ENCODE measurements at regions not wholly inside any gene's neighbourhood (a gene's known extent, or its start where the extent isn't known, plus 50 kb on each side); places are given as distances from the start of the nearest gene placed in this dataset.
"Not testable (repeated sequence)": the region's sequence is repeated elsewhere in the genome, so short reads cannot be mapped to it uniquely, and the experiment has no call there.

GRCh38 chr22:26766510-26767350 lies 109.3 kb downstream of the MIAT start:
- no peak overlapping the region for H3K4me3 ChIP-seq (ENCODE audit: low read depth, low read length)
- DNase-seq (ENCODE audit: low read depth) = no peak
- TF ChIP-seq MYC (IDR thresholded peaks at IDR 0.05; ENCODE audit: low read depth, low read length) (no peak), MAX (IDR thresholded peaks at IDR 0.05; ENCODE audit: low read depth, low read length) (no peak), POLR2A (IDR thresholded peaks at IDR 0.05; ENCODE audit: extremely low read depth, insufficient read length) (no peak), CTCF (IDR thresholded peaks at IDR 0.05; ENCODE audit: low read depth, low read length) (no peak)

GRCh38 chr22:26767351-26768155 lies 110.2 kb downstream of the MIAT start:
- no peak overlapping the region for H3K4me3 ChIP-seq (ENCODE audit: low read depth, low read length)
- no peak for TF ChIP-seq MAX (IDR thresholded peaks at IDR 0.05; ENCODE audit: low read depth, low read length)
- no peak for DNase-seq (ENCODE audit: low read depth)

- no peak for DNase-seq (ENCODE audit: low read depth)
- no peak overlapping the region for H3K4me3 ChIP-seq (ENCODE audit: low read depth, low read length)
- no peak for TF ChIP-seq MYC (IDR thresholded peaks at IDR 0.05; ENCODE audit: low read depth, low read length)
- no peak for TF ChIP-seq CTCF (IDR thresholded peaks at IDR 0.05; ENCODE audit: low read depth, low read length)
- no peak for TF ChIP-seq MAX (IDR thresholded peaks at IDR 0.05; ENCODE audit: low read depth, low read length)
- TF ChIP-seq POLR2A (IDR thresholded peaks at IDR 0.05; ENCODE audit: extremely low read depth, insufficient read length) = no peak
Measured at GRCh38 chr22:26768156-26768515, 110.7 kb downstream of the MIAT start.

- H3K4me3 ChIP-seq (ENCODE audit: low read depth, low read length) = no peak overlapping the region
- TF ChIP-seq POLR2A (IDR thresholded peaks at IDR 0.05; ENCODE audit: extremely low read depth, insufficient read length) (no peak), MAX (IDR thresholded peaks at IDR 0.05; ENCODE audit: low read depth, low read length) (no peak), CTCF (IDR thresholded peaks at IDR 0.05; ENCODE audit: low read depth, low read length) (no peak), MYC (IDR thresholded peaks at IDR 0.05; ENCODE audit: low read depth, low read length) (no peak)
- no peak for DNase-seq (ENCODE audit: low read depth)
Measured at GRCh38 chr22:26768952-26769351, 111.6 kb downstream of the MIAT start.

- H3K4me3 ChIP-seq (ENCODE audit: low read depth, low read length) = no peak overlapping the region
- DNase-seq (ENCODE audit: low read depth) = no peak
- TF ChIP-seq POLR2A (IDR thresholded peaks at IDR 0.05; ENCODE audit: extremely low read depth, insufficient read length) = no peak
- TF ChIP-seq MAX (IDR thresholded peaks at IDR 0.05; ENCODE audit: low read depth, low read length) = no peak
- TF ChIP-seq MYC (IDR thresholded peaks at IDR 0.05; ENCODE audit: low read depth, low read length) = no peak
- TF ChIP-seq CTCF (IDR thresholded peaks at IDR 0.05; ENCODE audit: low read depth, low read length) = no peak
Measured at GRCh38 chr22:26769663-26770062, 112.3 kb downstream of the MIAT start.

- DNase-seq (ENCODE audit: low read depth) = peak; percentile 22
- TF ChIP-seq MYC (IDR thresholded peaks at IDR 0.05; ENCODE audit: low read depth, low read length) (no peak), CTCF (IDR thresholded peaks at IDR 0.05; ENCODE audit: low read depth, low read length) (no peak), MAX (IDR thresholded peaks at IDR 0.05; ENCODE audit: low read depth, low read length) (no peak), POLR2A (IDR thresholded peaks at IDR 0.05; ENCODE audit: extremely low read depth, insufficient read length) (no peak)
- no peak overlapping the region for H3K4me3 ChIP-seq (ENCODE audit: low read depth, low read length)
Measured at GRCh38 chr22:26770624-26771023, 113.2 kb downstream of the MIAT start.

- not testable (repeated sequence) for DNase-seq (ENCODE audit: low read depth); H3K4me3 ChIP-seq (ENCODE audit: low read depth, low read length)
Measured at GRCh38 chr22:26773054-26773453, 115.7 kb downstream of the MIAT start.

Measured in NB4 (cell line).